ENCODE measurements at regions not wholly inside any gene's neighbourhood (a gene's known extent, or its start where the extent isn't known, plus 50 kb on each side); places are given as distances from the start of the nearest gene placed in this dataset.

DNA sequence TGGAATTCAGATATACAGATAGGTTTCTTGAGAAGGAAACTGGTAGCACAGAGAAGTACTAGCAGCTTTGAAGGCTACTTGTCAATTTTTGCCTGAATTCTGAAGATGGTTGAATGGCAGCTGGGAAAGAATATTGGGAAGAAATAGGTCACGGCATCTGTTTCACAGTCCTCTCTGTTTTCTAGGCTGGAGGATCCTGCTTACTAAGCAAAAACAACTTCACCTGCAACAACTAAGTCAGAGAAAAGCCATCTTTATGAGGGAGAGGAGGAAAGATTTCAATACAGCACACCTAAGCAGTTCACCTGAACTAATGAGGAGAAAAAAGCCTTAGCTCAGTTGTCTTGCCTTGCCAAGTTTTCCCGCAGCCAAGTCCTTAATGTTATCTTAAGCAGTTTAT, 975.5 kb upstream of the EPHA7 start:
- no peak overlapping the region for H3K4me3 ChIP-seq (ENCODE audit: low read depth, low read length)

DNA sequence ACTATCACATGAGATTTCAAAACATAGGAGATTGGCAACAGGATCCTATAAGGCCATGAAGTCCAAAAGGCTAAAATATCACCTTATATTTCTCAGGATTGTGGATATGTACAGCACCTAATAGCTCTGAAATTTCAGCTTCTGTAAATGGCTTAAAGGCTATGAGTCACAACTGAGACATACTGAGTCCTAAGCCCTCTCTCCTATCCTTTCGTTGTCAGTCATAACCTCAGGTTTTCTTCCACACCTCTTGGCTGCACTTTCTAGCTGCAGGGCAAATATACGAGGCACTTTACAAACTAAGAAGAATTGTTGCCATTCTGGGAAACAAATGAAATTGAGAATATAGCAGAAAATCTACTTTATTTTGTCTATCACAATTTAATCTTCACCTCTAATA, 969.9 kb upstream of the EPHA7 start:
- H3K4me3 ChIP-seq (ENCODE audit: low read depth, low read length): no peak overlapping the region

DNA sequence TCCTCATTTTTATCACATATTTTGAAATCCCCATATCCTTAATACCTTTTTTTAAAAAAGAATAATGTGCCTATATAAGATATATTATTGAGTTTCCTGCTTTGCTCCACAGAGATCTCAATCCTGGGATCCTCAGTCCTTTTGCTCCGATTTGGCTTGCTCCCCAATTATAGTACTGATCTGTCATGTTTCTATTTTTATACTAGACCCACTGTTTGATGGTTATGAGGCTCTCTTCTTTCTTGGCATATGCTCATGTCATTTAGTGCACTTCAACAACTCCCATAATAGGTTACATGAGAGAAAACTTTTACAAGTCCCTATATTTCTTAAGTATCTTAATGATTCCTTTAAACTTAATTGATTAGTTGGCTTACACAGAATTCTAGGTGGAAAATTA, 958.5 kb upstream of the EPHA7 start:
- no peak overlapping the region for H3K4me3 ChIP-seq (ENCODE audit: low read depth, low read length)

DNA sequence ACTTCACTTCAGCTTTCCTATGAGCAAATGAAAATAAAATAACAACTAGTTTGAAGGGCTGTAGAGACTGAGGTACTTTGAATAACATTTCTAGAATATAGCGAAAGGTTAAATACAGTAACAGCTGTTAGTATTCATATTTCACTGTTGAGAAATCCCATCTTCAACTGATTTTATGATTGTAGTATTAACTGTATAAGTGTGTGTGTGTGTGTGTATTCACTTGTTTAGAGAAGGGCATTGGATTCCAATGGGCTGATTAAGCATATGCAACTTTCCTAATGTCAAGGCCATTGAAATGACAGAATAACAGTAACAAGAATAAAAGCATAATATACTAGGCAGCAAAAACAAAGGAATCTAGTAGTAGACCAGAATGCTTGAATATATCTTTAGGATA, 957.5 kb upstream of the EPHA7 start:
- H3K4me3 ChIP-seq (ENCODE audit: low read depth, low read length): no peak overlapping the region

DNA sequence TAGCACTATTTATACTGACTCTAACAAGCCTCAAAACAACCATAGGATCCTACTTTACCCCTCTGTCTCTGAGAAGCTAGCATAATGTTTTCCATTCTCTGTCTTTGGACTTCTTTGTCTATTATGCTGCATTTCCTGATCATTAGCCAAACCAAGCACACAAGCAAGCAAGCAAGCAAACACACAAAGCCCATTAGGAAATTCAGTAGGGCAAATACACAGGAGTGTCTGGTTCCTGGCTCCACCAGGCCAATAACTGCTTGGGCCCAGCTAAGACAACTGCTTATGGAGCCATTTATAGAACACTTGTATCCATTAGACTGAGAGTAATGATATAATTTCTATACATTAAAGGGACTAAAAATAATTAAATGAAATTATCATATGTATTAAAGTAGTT, 952.9 kb upstream of the EPHA7 start:
- H3K4me3 ChIP-seq (ENCODE audit: low read depth, low read length): no peak overlapping the region

DNA sequence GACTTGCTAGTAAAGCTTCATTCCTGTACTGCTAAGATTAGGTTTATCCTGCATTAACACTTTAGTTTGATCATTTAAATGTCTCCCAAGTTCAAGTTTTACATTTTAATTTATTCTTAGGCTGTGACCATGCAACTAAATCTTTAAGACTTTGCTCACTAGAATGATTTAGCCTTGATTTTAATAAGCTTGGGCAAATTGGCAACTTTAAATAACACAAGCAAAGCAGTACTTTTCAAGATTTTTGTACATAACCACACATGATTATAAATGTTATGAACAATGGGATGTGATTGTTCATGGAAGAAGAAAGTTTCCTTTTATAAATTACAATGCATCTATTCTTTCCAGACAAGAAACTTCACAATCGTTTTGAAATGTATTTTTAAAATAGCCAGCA, 948.0 kb upstream of the EPHA7 start:
- no peak overlapping the region for H3K4me3 ChIP-seq (ENCODE audit: low read depth, low read length)

DNA sequence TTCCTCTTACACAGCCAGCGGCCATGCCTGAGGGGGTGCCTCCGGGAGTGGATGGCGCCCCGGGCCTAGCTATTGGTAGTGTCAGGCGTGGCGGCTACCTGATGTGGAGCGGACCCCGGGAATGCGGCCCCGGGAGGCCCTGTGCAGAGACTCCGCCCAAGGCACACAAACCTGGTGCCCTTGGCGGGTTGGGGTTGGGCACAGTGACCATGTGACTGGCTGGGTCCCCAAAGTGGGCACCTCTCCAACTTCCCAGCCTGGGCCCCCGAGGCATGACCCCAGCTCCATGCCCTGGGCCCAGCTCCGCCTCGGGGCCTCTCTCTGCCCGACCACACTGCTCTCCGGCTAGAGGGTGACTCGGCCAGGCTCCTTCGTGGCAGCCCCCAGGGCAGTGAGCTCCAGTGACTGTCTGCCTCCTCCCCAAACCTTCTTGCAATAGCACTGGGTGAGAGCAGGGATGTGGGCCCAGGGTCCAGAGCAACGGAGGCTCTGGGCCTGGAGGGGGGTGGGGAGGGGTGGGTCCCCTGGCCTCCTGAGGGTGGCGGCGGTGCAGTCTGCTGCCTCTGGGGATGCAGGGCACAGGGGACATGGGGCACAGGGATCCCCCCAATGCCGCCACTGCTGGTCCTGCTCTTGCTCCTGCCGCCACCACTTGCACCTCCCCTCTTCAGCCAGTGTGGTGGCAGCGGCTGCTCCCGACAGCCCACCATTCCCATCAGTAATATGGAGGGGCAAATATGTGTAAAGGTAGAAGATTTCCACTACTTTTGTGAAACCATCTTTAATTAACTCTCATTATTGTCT, 942.9 kb upstream of the EPHA7 start:
- H3K4me3 ChIP-seq (ENCODE audit: low read depth, low read length): no peak overlapping the region

DNA sequence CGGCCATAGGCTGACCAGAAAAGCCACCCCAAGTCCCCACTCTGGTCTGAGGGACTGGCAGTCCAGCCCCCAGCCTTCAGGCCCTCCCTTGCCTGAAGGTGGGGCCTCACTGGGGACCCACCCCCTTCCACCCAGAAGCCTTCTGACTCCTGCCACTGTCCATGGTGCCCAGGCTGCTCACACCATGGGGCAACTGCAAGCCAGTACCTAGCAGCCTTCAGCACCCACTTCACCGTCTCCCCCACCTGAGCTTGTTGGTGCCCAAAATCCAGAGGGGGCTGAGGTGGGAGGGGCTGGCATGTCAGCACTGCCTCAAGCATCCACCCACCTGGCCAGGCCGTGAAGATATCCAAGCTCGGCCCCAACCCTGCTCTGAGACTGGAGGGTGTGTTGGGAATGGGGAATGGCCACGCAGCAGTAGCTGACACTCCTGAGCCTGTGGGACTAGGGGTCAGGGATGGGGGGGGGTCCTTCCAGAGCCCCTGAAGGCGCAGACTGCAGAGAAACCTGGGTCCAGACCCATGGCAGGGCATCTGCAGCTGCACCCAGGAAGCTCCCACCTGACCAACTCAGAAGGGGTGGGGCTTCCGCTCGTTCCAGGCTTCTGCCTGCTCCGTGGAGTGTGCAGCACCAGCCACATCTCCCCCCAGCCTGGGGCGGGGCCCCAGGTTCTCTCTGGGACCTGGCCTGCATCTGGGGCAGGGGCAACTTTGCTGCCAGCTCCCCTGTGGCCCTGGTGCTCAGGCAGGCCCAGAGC, 942.1 kb upstream of the EPHA7 start:
- no peak overlapping the region for H3K4me3 ChIP-seq (ENCODE audit: low read depth, low read length)

DNA sequence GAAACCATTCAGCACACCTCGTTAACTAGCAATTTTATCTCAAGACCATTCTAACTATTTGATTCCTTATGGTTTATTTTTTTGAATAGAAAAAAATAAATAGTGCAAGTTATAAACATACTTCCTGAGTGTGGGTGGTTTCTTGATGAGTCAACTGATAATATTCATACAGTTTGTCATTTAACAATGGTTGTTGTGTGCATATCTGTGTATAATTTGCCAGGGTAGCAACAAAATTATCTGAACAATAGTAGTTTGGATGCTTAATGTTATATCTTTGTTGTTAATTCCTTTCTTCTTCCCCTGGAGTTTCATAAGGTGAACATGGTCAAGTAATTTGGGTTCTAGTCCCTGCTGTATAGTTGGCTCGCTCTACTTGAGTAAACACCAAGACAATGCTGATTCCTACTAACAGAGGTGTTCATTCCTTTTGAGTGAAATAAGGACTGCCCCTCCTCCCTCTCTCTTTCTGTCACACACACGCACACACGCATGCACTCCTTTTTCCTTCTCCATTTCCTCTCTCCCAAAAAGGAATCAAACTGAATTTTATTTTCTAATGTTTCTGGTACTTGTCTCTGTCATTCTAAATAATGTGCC, 938.1 kb upstream of the EPHA7 start:
- no peak overlapping the region for H3K4me3 ChIP-seq (ENCODE audit: low read depth, low read length)

DNA sequence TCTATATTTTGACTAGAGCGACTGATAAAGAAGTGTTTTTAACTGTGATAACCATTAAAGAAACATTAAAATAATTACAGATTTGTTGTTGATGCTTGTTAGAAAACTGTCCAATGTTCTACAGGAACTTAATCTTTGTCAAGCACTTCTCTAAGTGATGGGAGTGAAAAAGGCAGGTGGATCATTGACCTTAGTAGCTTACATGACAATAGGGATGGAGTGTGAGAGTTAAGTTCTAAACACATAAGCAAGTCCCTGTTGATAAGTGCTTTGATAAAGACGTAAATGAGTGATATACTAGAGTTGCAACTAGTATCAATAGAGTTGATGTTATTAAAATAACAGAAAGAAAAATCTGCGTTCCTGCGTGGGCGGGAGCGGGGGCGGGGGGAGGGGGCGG, 931.5 kb upstream of the EPHA7 start:
- H3K4me3 ChIP-seq (ENCODE audit: low read depth, low read length): no peak overlapping the region

DNA sequence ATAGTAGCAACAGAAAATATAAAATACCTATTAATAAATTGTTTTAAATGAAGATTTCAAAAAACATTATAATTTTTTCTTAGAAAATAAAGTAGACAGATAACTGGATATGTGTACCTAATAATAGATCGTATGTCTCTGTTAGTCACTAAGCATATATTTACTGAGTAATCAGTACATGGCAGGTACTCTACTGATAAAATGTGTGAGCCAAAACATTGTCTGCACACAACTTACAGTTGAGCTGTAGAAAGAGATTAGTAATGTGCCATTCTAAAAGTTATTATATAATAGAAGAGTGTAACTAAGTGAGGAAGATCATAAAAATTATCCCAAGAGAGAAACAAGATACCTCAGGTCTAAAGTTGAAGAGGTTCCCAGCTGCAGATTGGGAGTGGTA, 929.9 kb upstream of the EPHA7 start:
- H3K4me3 ChIP-seq (ENCODE audit: low read depth, low read length): no peak overlapping the region

DNA sequence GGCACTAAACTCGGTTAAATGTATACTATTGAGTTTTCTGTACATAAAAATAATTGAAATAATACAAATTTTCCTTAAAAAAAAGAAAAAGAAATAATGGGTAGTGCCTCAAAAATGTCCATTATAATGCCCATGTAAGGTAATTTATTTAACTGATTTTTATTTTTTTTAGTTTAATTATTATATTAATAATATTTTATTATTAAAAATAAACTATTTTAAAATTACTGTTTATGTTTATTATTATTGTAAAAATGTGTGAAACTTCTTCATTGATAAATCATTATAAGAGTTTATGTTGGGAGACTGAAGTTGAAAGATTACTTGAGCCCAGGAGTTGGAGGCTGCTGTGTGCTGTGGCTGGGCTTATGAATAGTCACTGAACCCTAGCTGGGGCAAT, 925.5 kb upstream of the EPHA7 start:
- no peak overlapping the region for H3K4me3 ChIP-seq (ENCODE audit: low read depth, low read length)

DNA sequence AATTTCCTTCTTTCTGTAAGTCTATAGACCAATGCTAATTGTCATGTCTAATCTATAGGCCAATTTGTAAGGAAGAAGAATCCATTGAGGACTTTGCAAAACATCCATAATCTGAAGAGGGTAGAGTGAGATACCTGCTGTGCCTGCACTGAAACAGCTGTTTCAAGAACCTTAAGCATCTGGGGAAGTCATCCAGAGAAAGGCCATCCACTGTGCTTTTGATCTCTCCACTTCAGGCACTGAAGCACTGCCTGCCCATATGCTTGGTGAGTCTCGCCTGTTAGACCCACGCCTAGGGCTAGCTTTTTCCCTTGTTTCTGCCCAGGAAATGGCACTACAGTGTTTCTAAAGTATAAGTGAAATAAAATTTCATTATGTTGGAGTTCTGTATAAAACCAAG, 921.8 kb upstream of the EPHA7 start:
- H3K4me3 ChIP-seq (ENCODE audit: low read depth, low read length): no peak overlapping the region

DNA sequence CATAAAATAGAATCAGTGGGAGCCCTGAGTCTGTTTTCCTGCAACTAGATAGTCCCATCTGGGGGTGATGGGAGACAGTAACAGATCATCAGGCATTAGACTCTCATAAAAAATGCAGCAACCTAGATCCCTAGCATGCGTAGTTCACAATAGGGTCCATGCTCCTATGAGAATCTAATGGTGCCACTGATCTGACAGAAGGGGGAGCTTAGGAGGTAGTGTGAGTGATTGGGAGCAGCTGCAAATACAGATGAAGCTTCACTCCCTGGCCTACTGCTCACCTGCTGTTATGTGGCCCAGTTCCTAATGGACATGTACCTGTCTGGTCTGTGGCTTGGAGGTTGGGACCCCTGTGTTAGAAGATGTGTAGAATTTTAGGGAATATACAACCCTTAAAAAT, 904.5 kb upstream of the EPHA7 start:
- H3K4me3 ChIP-seq (ENCODE audit: low read depth, low read length): no peak overlapping the region

DNA sequence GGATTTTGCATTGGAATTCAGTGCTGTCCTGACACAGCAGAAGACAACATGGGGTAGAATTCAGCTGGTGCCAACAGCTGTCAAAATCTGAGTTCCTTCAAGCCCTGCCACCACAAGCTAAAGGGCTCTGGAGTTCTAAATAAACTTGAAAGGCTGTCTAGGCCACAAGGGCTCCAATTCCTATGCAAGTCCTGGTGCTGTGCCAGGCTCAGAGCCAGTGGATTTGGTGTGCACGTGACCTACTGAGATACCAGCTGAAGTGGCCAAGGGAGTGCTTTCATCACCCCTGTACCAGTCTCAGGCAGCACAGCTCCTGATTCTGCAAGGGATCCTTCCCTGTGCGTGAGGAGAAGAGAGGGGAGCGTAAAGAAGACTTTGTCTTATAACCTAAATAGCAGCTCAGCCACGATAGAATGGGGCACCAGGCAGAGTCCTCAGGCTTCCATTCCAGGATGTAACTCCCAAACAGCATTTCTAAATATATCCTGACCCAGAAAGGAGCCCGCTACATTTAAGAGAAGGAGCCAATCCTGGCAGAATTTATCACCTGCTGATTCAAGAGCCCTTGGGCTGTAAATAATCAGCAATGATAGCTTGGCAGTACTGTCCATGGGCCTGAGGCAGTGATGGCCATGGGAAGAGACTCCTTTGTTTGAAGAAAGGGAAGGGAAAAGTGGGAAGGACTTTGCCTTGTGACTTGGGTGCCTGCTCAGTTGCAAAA, 881.2 kb upstream of the EPHA7 start:
- no peak overlapping the region for H3K4me3 ChIP-seq (ENCODE audit: low read depth, low read length)

DNA sequence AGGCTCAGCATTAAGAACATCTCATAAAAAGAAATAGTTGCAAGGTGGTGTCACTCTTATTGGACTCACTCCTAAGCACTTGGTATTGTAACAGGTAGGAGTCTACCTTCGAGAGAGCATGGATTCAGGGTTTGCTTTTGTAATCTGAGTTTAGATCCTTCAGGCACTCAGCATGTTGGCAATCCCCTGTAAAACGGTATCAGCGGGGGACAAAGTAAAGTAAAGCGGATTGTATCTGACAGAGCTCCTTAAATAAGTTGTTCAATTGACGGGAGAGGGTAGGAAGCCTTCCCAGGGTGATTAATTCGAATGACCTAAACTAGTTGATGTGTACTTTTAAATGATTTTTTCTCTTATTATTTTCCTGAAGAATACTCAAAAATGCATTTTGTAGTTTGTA, 869.8 kb upstream of the EPHA7 start:
- H3K4me3 ChIP-seq (ENCODE audit: low read depth, low read length): no peak overlapping the region

DNA sequence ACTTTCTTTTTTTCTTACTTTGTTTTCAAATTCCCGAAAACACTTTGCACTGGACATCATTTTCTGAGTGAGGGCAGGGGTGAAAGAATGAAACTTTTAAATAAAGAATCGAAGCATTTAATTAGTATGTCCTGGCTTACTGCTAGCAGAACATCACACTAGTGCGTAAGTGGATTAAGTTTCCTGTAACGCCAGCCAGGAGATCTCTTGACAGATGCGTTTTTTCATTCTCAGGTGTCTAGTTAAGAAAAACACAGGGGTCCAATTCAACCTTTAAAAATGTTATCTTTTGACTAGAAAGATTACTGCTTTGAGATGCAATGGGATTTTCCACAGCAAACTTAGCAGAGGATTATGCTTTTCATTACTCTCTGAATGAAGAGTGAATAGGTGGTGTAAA, 858.8 kb upstream of the EPHA7 start:
- no peak overlapping the region for H3K4me3 ChIP-seq (ENCODE audit: low read depth, low read length)

DNA sequence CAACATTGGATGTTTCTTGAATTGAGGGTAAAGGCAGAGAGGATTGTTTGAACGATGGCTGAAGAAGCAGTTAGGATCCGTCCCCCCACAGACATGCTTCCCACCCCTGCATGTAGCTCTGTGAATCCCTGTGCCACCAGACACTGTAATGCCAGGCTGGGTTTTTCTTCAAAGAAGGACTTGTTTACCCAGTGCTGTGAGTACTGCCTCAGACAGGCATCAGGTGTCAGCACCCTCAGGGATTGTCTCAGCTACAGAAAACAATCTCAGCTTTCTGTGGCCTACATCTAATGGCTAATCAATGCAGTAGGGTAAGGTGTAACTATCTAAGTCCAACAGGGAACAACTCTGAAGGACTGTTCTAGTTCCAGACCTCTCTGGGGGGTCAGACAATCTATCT, 853.0 kb upstream of the EPHA7 start:
- no peak overlapping the region for H3K4me3 ChIP-seq (ENCODE audit: low read depth, low read length)

DNA sequence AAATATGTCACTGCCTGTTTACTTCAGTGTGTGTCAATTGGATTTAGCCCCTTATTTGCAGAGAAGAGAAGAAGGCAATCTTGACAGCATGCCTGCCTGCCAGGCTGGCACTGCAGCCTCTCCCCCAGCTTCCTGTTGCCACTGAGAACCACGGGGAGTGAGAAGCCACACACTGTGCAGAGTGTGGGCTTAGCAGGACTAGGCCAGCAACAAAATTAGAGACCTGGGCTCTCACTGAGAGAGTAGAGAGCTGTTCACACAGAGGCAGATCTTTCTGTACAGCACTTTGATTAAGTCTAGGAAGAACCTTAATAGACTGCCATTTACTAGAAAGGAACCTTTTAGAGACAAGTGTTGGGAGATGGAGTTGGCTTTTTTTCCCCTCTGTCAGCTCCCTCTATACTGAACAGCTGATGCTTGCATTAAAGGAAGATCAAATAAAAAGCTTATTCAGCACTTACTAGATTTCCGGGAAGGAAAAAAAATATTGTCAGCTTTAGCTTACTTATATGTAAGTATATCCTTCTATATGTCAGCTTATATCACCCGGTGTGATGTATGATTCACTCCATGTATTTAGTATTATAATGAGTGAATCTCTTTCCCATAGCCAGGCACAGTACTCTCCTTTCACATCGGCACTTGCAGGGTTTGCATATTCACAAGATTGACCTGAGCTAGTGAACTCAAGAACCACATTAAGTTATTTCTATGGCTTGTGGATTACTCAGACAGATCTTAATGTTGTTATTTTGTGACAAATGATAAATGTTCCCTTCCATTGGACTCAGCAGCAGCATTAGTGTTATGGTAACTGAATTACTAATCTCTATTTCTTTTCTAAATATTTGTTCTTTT, 851.0 kb upstream of the EPHA7 start:
- H3K4me3 ChIP-seq (ENCODE audit: low read depth, low read length): no peak overlapping the region

DNA sequence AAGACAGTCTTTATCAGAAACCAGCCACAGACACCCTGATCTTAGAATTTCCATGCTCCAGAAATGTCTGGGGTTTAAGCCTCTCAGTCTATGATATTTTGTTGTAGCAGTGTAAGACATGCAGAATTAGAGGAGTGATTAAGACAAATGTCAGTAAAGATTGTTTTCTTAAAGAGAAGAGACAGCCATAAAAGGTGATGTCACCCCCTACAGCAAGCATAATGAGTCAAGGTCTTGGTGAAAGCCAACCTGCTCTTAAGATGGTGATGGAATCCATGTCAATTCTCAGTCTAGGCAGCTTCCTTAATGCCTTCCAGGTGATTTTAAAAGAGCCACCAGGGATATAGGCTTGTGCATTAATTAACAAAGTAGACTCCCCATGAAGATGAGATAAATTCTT, 849.9 kb upstream of the EPHA7 start:
- no peak overlapping the region for H3K4me3 ChIP-seq (ENCODE audit: low read depth, low read length)

DNA sequence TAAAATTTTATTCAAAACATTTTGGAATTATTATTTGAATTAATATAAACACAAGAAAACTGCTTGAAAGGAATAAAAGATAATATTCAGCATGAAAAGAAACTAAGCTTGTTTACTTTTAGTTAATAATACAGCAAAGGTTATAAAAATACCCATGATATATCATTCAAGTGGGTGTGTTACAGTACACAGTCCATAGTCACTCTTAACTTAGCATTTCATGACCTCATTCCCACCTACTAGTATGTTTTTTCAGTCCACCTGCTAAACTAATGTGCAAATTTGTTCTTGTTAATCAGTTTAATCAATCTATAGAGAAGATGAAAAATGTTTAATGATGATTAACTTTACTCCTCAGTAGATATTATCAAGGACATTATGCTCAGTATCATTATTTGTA, 841.4 kb upstream of the EPHA7 start:
- H3K4me3 ChIP-seq (ENCODE audit: low read depth, low read length): no peak overlapping the region
